HepG2 (cell line): ENCODE measurements at regions not wholly inside any gene's neighbourhood (a gene's known extent, or its start where the extent isn't known, plus 50 kb on each side); places are given as distances from the start of the nearest gene placed in this dataset.

ENCODE experiments used
- ARNT2 ChIP-seq: sonication (generic); formaldehyde crosslinking; IDR thresholded peaks from 2 replicates; pipeline ENCODE4 v1.8.0; 2022; ENCODE audit warnings: mild to moderate bottlenecking, low read depth, missing genetic modification reagents, moderate library complexity
- SCMH1 ChIP-seq: sonication (generic); formaldehyde crosslinking; IDR thresholded peaks from 2 replicates; pipeline ENCODE4 v1.9.0; 2021; ENCODE audit warnings: missing genetic modification reagents, mild to moderate bottlenecking, borderline replicate concordance
- ZNF207 ChIP-seq: fragments of 450-650 bp; IDR thresholded peaks from 2 replicates; pipeline ENCODE4 v1.6.1; 2016; ENCODE audit warnings: antibody characterized with exemption, borderline replicate concordance
- ZNF350 ChIP-seq: sonication (generic); formaldehyde crosslinking; IDR thresholded peaks from 2 replicates; pipeline ENCODE4 v1.4.0; 2020; ENCODE audit warnings: mild to moderate bottlenecking, low read depth, missing genetic modification reagents, borderline replicate concordance
- ZNF605 ChIP-seq: sonication (generic); formaldehyde crosslinking; IDR thresholded peaks from 2 replicates; pipeline ENCODE4 v1.8.0; 2022; ENCODE audit warnings: mild to moderate bottlenecking, missing genetic modification reagents
- TF ChIP-seq, protein P1 (sequence below): sonication (generic); formaldehyde crosslinking; conservative IDR thresholded peaks from 2 replicates; pipeline ENCODE4 v1.8.0; 2022; ENCODE audit warnings: low read depth, missing genetic modification reagents
- TF ChIP-seq, protein P2 (sequence below): IDR thresholded peaks from 2 replicates; pipeline ENCODE4 v1.6.1; 2016; ENCODE audit warnings: mild to moderate bottlenecking, missing biosample characterization, missing genetic modification reagents
- TF ChIP-seq, protein P3 (sequence below): sonication (generic); formaldehyde crosslinking; conservative IDR thresholded peaks from 2 replicates; pipeline ENCODE4 v1.8.0; 2022; ENCODE audit warnings: mild to moderate bottlenecking, moderate library complexity, missing genetic modification reagents
- TF ChIP-seq, protein P4 (sequence below): sonication (generic); formaldehyde crosslinking; IDR thresholded peaks from 2 replicates; pipeline ENCODE4 v1.8.0; 2022; ENCODE audit warnings: mild to moderate bottlenecking, missing genetic modification reagents
- TF ChIP-seq, protein P5 (sequence below): sonication (generic); formaldehyde crosslinking; IDR thresholded peaks from 2 replicates; pipeline ENCODE4 v1.4.0; 2020; ENCODE audit warnings: missing genetic modification reagents, borderline replicate concordance

DNA sequence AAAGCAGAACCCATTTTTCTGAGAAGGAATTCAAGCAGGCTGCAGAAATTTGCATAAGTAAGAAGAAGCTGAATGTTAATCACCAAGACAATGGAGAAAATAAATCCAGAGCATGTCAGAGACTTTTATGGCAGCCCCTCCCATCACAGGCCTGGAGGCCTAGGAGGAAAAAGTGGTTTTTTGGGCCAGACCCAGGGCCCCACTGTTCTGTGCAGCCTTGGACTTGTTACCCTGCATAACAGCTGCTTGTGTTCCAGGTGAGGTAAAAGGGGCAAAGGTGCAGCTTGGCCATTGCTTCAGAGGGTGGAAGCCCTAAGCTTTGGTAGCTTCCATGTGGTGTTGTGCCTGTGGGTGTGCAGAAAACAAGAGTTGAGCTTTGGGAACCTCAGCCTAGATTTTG is 1516.2 kb upstream of the PCDH10 start (continued):
- TF ChIP-seq, protein P1, sequence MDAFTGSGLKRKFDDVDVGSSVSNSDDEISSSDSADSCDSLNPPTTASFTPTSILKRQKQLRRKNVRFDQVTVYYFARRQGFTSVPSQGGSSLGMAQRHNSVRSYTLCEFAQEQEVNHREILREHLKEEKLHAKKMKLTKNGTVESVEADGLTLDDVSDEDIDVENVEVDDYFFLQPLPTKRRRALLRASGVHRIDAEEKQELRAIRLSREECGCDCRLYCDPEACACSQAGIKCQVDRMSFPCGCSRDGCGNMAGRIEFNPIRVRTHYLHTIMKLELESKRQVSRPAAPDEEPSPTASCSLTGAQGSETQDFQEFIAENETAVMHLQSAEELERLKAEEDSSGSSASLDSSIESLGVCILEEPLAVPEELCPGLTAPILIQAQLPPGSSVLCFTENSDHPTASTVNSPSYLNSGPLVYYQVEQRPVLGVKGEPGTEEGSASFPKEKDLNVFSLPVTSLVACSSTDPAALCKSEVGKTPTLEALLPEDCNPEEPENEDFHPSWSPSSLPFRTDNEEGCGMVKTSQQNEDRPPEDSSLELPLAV: no peak
- no peak for TF ChIP-seq ARNT2 (CRISPR knock-in tag)
- TF ChIP-seq, protein P2, sequence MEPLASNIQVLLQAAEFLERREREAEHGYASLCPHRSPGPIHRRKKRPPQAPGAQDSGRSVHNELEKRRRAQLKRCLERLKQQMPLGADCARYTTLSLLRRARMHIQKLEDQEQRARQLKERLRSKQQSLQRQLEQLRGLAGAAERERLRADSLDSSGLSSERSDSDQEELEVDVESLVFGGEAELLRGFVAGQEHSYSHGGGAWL (CRISPR knock-in tag): no peak
- TF ChIP-seq ZNF605 (CRISPR knock-in tag): no peak
- no peak for TF ChIP-seq ZNF350 (CRISPR knock-in tag)
- no peak for TF ChIP-seq ZNF207
- TF ChIP-seq, protein P3, sequence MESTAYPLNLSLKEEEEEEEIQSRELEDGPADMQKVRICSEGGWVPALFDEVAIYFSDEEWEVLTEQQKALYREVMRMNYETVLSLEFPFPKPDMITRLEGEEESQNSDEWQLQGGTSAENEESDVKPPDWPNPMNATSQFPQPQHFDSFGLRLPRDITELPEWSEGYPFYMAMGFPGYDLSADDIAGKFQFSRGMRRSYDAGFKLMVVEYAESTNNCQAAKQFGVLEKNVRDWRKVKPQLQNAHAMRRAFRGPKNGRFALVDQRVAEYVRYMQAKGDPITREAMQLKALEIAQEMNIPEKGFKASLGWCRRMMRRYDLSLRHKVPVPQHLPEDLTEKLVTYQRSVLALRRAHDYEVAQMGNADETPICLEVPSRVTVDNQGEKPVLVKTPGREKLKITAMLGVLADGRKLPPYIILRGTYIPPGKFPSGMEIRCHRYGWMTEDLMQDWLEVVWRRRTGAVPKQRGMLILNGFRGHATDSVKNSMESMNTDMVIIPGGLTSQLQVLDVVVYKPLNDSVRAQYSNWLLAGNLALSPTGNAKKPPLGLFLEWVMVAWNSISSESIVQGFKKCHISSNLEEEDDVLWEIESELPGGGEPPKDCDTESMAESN (CRISPR knock-in tag): no peak
- TF ChIP-seq, protein P4, sequence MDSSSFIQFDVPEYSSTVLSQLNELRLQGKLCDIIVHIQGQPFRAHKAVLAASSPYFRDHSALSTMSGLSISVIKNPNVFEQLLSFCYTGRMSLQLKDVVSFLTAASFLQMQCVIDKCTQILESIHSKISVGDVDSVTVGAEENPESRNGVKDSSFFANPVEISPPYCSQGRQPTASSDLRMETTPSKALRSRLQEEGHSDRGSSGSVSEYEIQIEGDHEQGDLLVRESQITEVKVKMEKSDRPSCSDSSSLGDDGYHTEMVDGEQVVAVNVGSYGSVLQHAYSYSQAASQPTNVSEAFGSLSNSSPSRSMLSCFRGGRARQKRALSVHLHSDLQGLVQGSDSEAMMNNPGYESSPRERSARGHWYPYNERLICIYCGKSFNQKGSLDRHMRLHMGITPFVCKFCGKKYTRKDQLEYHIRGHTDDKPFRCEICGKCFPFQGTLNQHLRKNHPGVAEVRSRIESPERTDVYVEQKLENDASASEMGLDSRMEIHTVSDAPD (CRISPR knock-in tag): no peak
- no peak for TF ChIP-seq SCMH1 (CRISPR knock-in tag)
- TF ChIP-seq, protein P5, sequence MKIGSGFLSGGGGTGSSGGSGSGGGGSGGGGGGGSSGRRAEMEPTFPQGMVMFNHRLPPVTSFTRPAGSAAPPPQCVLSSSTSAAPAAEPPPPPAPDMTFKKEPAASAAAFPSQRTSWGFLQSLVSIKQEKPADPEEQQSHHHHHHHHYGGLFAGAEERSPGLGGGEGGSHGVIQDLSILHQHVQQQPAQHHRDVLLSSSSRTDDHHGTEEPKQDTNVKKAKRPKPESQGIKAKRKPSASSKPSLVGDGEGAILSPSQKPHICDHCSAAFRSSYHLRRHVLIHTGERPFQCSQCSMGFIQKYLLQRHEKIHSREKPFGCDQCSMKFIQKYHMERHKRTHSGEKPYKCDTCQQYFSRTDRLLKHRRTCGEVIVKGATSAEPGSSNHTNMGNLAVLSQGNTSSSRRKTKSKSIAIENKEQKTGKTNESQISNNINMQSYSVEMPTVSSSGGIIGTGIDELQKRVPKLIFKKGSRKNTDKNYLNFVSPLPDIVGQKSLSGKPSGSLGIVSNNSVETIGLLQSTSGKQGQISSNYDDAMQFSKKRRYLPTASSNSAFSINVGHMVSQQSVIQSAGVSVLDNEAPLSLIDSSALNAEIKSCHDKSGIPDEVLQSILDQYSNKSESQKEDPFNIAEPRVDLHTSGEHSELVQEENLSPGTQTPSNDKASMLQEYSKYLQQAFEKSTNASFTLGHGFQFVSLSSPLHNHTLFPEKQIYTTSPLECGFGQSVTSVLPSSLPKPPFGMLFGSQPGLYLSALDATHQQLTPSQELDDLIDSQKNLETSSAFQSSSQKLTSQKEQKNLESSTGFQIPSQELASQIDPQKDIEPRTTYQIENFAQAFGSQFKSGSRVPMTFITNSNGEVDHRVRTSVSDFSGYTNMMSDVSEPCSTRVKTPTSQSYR (CRISPR knock-in tag): no peak
